ENCODE measurements at regions not wholly inside any gene's neighbourhood (a gene's known extent, or its start where the extent isn't known, plus 50 kb on each side); places are given as distances from the start of the nearest gene placed in this dataset.
"Not testable (repeated sequence)": the region's sequence is repeated elsewhere in the genome, so short reads cannot be mapped to it uniquely, and the experiment has no call there.

GRCh38 chr16:55061126-55061525 is 130.5 kb downstream of the IRX5 start:
- Mint-ChIP-seq H3K4me3 (no peak overlapping the region), H3K27me3 (peaks cover 61% of the 10 kb centered on the region), H3K4me1 (peaks cover 11% of the 10 kb centered on the region), H3K27ac (no peak overlapping the region), H3K9me3 (peaks cover 0 to 7% of the 10 kb centered on the region in 2 donors)
- ATAC-seq (no peak), DNase-seq (no peak)

GRCh38 chr16:55062442-55062841 is 131.8 kb downstream of the IRX5 start:
- H3K4me1 Mint-ChIP-seq = peaks cover under 1% of the 10 kb centered on the region
- no peak overlapping the region for H3K27ac Mint-ChIP-seq
- H3K9me3 Mint-ChIP-seq = peaks cover 0 to 7% of the 10 kb centered on the region in 2 donors
- no peak overlapping the region for H3K4me3 Mint-ChIP-seq
- no peak for DNase-seq
- ATAC-seq = no peak
- H3K27me3 Mint-ChIP-seq = peaks cover 48% of the 10 kb centered on the region

- H3K4me1 Mint-ChIP-seq = no peaks in the 10 kb centered on the region
- DNase-seq (no peak), ATAC-seq (no peak)
- H3K9me3 Mint-ChIP-seq = no peaks in the 10 kb centered on the region
- H3K27ac Mint-ChIP-seq = no peak overlapping the region
- H3K27me3 Mint-ChIP-seq = peaks cover 11% of the 10 kb centered on the region
- no peak overlapping the region for H3K4me3 Mint-ChIP-seq
Measured at GRCh38 chr16:55072976-55073375, 142.3 kb downstream of the IRX5 start.

GRCh38 chr16:55073830-55074229 is 143.2 kb downstream of the IRX5 start:
- DNase-seq (no peak), ATAC-seq (no peak)
- no peaks in the 10 kb centered on the region for H3K4me1 Mint-ChIP-seq
- no peaks in the 10 kb centered on the region for H3K9me3 Mint-ChIP-seq
- H3K27ac Mint-ChIP-seq = no peak overlapping the region
- H3K4me3 Mint-ChIP-seq = no peak overlapping the region
- H3K27me3 Mint-ChIP-seq = peaks cover 11% of the 10 kb centered on the region

- H3K27ac Mint-ChIP-seq, DNase-seq, ATAC-seq, H3K9me3 Mint-ChIP-seq, H3K4me1 Mint-ChIP-seq, H3K4me3 Mint-ChIP-seq: not testable (repeated sequence)
- H3K27me3 Mint-ChIP-seq = peaks cover 11% of the 10 kb centered on the region
Measured at GRCh38 chr16:55075208-55075607, 144.5 kb downstream of the IRX5 start.

- Mint-ChIP-seq H3K27ac (no peak overlapping the region), H3K9me3 (no peaks in the 10 kb centered on the region), H3K4me3 (no peak overlapping the region), H3K27me3 (peaks cover 11% of the 10 kb centered on the region), H3K4me1 (no peaks in the 10 kb centered on the region)
- no peak for DNase-seq
- ATAC-seq = no peak
Measured at GRCh38 chr16:55076053-55076452, 145.4 kb downstream of the IRX5 start.

GRCh38 chr16:55077266-55077665 is 146.6 kb downstream of the IRX5 start:
- Mint-ChIP-seq H3K27me3 (peaks cover 11% of the 10 kb centered on the region), H3K9me3 (no peaks in the 10 kb centered on the region), H3K4me3 (no peak overlapping the region), H3K4me1 (no peaks in the 10 kb centered on the region), H3K27ac (no peak overlapping the region)
- DNase-seq = no peak
- ATAC-seq = no peak

DNA sequence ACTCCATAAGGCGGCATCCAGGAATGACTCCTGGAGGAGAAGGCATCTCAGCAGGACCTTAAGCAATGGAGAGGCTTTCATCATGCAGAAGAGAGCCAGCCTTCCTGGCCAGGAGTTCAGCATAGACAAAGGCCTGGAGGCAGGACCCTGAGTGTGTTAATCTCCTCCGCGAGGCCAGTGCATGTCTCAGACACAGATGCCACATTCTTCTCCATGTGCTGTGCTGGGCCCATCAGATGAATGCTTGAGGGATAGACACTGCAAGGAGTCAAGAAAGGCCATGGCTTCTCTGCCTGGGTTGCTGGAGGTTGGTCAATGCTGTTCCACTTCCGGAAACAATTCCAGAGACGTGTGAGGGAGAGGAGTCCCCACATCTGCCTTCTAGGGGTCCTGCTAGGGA is 147.5 kb downstream of the IRX5 start:
- H3K27ac Mint-ChIP-seq = peak overlapping the region; percentile 21 to 79
- no peaks in the 10 kb centered on the region for H3K9me3 Mint-ChIP-seq
- peaks cover 11% of the 10 kb centered on the region for H3K27me3 Mint-ChIP-seq
- no peak overlapping the region for H3K4me3 Mint-ChIP-seq
- no peaks in the 10 kb centered on the region for H3K4me1 Mint-ChIP-seq
- DNase-seq (no peak), ATAC-seq (no peak)

DNA sequence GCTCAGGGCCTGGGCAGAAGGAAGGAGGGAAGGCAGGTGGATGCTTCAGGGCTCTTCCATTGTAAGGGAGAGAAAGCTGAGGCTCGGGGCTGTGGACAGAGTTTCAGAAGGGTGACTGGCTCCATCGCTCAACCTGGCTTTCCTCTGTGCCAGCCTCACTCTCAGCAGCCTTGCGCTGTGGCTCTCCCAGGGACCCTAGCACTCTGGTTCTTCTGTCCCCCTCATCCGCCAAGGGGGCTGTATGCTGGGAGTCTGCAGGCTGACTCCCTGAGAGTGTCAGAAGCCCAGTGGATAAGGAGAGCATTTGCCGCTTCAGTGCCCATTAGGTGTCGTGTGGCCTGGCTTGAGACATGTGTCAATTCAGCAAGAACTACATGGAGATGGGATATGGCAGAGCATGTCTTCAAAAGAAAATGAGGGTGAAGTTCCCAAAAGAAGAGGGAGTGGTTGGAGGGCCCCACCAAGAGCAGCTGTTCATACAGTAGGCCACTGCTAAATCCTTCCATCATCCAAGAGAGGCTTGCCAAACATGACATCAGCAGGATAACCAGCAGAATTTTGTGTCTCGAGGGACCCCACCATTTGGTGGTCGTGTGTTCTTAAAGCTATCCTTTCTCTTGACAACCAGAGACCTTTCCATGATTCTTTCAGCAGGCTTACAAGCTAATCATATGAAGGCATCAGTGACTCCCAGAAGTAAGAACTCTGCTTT is 148.2 kb downstream of the IRX5 start:
- DNase-seq (no peak), ATAC-seq (no peak)
- no peaks in the 10 kb centered on the region for H3K4me1 Mint-ChIP-seq
- no peaks in the 10 kb centered on the region for H3K9me3 Mint-ChIP-seq
- peaks cover 4% of the 10 kb centered on the region for H3K27me3 Mint-ChIP-seq
- H3K4me3 Mint-ChIP-seq = no peak overlapping the region
- peak overlapping the region; percentile 21 to 79 for H3K27ac Mint-ChIP-seq

DNA sequence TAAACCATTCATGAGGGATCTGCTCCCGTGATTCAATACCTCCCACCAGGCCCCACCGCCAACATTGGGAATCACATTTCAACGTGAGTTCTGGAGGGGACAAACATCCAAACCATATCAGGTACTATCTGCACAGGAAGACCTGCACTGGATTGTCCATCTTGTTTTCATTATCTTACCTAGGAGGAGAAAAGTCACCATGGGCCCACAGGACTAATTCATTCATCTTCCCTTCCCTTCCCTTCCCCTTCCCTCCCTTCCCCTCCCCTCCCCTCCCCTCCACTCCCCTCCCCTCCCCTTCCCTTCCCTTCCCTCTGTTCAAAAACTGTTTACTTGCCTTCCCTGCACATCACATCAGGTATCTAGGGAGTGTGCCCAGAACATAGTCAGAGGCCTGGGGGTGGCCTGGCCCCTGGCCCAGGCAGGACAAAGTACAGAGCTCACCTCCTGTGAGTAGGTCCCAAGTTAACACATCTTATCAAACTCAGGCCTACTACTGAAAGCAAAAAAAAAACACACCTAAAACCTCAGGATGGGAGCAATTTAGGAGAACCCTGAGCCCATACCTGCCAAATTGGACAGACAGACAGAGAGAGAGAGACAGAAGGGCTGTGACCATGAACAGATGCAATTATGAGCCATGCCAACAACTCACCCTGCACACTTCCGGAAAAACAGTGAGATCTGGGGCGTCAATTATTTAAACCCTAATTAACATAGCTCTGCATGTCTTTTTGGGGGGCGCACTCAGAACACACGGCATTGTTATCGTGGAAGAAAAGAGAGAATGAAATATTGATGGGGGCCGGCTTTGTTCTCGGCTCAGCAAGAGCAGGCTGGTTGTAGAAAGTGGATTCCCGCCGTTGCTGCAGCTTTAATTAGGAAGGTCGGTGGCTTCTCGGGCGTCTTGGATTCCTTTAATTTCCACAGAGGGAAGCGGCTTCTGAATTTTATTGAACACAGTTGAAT is 151.2 kb downstream of the IRX5 start:
- H3K9me3 Mint-ChIP-seq = peaks cover 0 to 5% of the 10 kb centered on the region in 2 donors
- DNase-seq = no peak
- no peaks in the 10 kb centered on the region for H3K27me3 Mint-ChIP-seq
- ATAC-seq = no peak
- no peaks in the 10 kb centered on the region for H3K4me1 Mint-ChIP-seq
- H3K27ac Mint-ChIP-seq = no peak overlapping the region
- H3K4me3 Mint-ChIP-seq = no peak overlapping the region

- H3K27me3 Mint-ChIP-seq = no peaks in the 10 kb centered on the region
- ATAC-seq (no peak), DNase-seq (no peak)
- H3K9me3 Mint-ChIP-seq = peaks cover 0 to 5% of the 10 kb centered on the region in 2 donors
- no peaks in the 10 kb centered on the region for H3K4me1 Mint-ChIP-seq
- no peak overlapping the region for H3K4me3 Mint-ChIP-seq
- no peak overlapping the region for H3K27ac Mint-ChIP-seq
Measured at GRCh38 chr16:55082591-55082976, 151.9 kb downstream of the IRX5 start.

GRCh38 chr16:55083052-55083451 is 152.4 kb downstream of the IRX5 start:
- no peak for DNase-seq
- no peaks in the 10 kb centered on the region for H3K4me1 Mint-ChIP-seq
- no peak overlapping the region for H3K4me3 Mint-ChIP-seq
- no peaks in the 10 kb centered on the region for H3K27me3 Mint-ChIP-seq
- no peak overlapping the region for H3K27ac Mint-ChIP-seq
- ATAC-seq = no peak
- peaks cover 0 to 5% of the 10 kb centered on the region in 2 donors for H3K9me3 Mint-ChIP-seq

DNA sequence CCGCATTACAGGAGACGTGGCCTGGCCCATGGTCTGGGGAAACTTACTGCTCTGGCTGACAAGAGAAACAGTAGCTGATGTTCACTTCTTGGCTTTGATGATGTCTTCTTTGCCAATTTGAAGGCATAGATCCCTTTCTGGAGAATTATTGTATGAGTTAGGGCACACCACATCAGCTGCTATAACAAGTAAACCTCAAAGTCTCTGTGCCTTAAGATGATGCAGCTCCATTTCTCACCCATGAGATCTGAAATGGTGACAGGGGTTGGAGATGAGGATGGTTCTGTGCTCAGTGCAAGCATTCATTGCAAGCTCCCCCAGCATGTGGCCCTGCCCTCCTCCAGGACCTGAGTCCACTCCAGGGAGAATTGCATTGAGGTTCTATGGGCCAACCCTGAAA is 157.4 kb downstream of the IRX5 start:
- H3K4me1 Mint-ChIP-seq = no peaks in the 10 kb centered on the region
- peaks cover 0 to 5% of the 10 kb centered on the region in 2 donors for H3K9me3 Mint-ChIP-seq
- no peak for ATAC-seq

DNA sequence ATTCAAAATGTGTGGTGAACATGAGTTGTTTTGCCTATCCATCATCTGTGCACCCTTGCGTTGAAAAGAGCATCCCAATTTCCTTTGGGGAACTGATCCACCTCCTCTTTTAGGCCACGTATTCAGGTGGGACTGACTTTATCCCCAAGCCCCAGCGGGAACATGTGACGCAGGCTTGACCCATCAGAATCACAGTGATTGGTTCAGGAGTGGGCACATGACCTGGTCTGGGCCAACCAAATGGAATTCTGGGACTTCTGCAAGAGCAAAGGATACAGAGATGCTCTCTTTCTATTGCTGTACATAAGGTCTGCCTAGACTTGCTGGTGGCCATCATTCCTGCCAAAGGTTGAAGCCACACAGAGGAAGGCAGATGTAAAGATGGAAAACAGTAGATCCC is 158.9 kb downstream of the IRX5 start:
- H3K27ac Mint-ChIP-seq = no peak overlapping the region
- H3K4me1 Mint-ChIP-seq = no peaks in the 10 kb centered on the region
- H3K4me3 Mint-ChIP-seq = no peak overlapping the region
- DNase-seq (no peak), ATAC-seq (no peak)
- H3K9me3 Mint-ChIP-seq = peaks cover 3 to 6% of the 10 kb centered on the region in 2 donors
- no peaks in the 10 kb centered on the region for H3K27me3 Mint-ChIP-seq

More for the DNA sequence above, 157.4 kb downstream of the IRX5 start:
- no peak for DNase-seq
- Mint-ChIP-seq H3K4me3 (no peak overlapping the region), H3K27ac (peak overlapping the region in 1 of 2 donors; percentile 12), H3K27me3 (no peaks in the 10 kb centered on the region)

GRCh38 chr16:55091213-55091870 is 160.7 kb downstream of the IRX5 start:
- DNase-seq (no peak), ATAC-seq (no peak)
- Mint-ChIP-seq H3K9me3 (peaks cover 6 to 9% of the 10 kb centered on the region in 2 donors), H3K27ac (no peak overlapping the region), H3K4me1 (no peaks in the 10 kb centered on the region), H3K27me3 (no peaks in the 10 kb centered on the region), H3K4me3 (no peak overlapping the region)

DNA sequence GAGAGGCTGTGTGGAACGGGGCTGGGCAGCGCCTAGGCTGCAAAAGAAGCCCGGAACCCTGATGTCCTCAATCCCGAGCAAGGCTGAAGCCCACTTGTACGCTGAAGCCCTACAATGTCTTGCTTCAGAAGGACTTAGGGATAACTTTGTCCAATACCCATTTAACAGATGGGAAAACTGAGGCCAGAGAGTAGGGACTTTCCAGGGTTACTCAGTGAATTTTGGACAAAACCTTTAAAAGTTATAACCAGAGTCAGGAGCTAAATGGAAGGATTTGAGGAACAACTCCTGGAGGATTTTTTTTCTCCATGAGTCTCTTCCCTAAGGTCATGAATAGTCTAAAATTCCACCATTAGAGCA is 161.2 kb downstream of the IRX5 start:
- Mint-ChIP-seq H3K27ac (no peak overlapping the region), H3K27me3 (no peaks in the 10 kb centered on the region)

More for the DNA sequence above, 161.2 kb downstream of the IRX5 start:
- Mint-ChIP-seq H3K4me1 (no peaks in the 10 kb centered on the region), H3K9me3 (peaks cover 6 to 9% of the 10 kb centered on the region in 2 donors), H3K4me3 (no peak overlapping the region)
- ATAC-seq (no peak), DNase-seq (no peak)
